ENCODE measurements at regions not wholly inside any gene's neighbourhood (a gene's known extent, or its start where the extent isn't known, plus 50 kb on each side); places are given as distances from the start of the nearest gene placed in this dataset.

- TF ChIP-seq, protein P1, sequence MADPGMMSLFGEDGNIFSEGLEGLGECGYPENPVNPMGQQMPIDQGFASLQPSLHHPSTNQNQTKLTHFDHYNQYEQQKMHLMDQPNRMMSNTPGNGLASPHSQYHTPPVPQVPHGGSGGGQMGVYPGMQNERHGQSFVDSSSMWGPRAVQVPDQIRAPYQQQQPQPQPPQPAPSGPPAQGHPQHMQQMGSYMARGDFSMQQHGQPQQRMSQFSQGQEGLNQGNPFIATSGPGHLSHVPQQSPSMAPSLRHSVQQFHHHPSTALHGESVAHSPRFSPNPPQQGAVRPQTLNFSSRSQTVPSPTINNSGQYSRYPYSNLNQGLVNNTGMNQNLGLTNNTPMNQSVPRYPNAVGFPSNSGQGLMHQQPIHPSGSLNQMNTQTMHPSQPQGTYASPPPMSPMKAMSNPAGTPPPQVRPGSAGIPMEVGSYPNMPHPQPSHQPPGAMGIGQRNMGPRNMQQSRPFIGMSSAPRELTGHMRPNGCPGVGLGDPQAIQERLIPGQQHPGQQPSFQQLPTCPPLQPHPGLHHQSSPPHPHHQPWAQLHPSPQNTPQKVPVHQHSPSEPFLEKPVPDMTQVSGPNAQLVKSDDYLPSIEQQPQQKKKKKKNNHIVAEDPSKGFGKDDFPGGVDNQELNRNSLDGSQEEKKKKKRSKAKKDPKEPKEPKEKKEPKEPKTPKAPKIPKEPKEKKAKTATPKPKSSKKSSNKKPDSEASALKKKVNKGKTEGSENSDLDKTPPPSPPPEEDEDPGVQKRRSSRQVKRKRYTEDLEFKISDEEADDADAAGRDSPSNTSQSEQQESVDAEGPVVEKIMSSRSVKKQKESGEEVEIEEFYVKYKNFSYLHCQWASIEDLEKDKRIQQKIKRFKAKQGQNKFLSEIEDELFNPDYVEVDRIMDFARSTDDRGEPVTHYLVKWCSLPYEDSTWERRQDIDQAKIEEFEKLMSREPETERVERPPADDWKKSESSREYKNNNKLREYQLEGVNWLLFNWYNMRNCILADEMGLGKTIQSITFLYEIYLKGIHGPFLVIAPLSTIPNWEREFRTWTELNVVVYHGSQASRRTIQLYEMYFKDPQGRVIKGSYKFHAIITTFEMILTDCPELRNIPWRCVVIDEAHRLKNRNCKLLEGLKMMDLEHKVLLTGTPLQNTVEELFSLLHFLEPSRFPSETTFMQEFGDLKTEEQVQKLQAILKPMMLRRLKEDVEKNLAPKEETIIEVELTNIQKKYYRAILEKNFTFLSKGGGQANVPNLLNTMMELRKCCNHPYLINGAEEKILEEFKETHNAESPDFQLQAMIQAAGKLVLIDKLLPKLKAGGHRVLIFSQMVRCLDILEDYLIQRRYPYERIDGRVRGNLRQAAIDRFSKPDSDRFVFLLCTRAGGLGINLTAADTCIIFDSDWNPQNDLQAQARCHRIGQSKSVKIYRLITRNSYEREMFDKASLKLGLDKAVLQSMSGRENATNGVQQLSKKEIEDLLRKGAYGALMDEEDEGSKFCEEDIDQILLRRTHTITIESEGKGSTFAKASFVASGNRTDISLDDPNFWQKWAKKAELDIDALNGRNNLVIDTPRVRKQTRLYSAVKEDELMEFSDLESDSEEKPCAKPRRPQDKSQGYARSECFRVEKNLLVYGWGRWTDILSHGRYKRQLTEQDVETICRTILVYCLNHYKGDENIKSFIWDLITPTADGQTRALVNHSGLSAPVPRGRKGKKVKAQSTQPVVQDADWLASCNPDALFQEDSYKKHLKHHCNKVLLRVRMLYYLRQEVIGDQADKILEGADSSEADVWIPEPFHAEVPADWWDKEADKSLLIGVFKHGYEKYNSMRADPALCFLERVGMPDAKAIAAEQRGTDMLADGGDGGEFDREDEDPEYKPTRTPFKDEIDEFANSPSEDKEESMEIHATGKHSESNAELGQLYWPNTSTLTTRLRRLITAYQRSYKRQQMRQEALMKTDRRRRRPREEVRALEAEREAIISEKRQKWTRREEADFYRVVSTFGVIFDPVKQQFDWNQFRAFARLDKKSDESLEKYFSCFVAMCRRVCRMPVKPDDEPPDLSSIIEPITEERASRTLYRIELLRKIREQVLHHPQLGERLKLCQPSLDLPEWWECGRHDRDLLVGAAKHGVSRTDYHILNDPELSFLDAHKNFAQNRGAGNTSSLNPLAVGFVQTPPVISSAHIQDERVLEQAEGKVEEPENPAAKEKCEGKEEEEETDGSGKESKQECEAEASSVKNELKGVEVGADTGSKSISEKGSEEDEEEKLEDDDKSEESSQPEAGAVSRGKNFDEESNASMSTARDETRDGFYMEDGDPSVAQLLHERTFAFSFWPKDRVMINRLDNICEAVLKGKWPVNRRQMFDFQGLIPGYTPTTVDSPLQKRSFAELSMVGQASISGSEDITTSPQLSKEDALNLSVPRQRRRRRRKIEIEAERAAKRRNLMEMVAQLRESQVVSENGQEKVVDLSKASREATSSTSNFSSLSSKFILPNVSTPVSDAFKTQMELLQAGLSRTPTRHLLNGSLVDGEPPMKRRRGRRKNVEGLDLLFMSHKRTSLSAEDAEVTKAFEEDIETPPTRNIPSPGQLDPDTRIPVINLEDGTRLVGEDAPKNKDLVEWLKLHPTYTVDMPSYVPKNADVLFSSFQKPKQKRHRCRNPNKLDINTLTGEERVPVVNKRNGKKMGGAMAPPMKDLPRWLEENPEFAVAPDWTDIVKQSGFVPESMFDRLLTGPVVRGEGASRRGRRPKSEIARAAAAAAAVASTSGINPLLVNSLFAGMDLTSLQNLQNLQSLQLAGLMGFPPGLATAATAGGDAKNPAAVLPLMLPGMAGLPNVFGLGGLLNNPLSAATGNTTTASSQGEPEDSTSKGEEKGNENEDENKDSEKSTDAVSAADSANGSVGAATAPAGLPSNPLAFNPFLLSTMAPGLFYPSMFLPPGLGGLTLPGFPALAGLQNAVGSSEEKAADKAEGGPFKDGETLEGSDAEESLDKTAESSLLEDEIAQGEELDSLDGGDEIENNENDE (IDR thresholded peaks at IDR 0.05; ENCODE audit: insufficient replicate concordance, low read length), result no peak
- TF ChIP-seq SP1 (IDR thresholded peaks at IDR 0.05; ENCODE audit: low read depth, low read length) (no peak), EP300 (IDR thresholded peaks at IDR 0.05; ENCODE audit: borderline replicate concordance in 1 of 2, low read depth in 2 of 2, low read length in 2 of 2) (no peak), EZH2 (IDR thresholded peaks at IDR 0.05; ENCODE audit: low read depth, low read length, severe bottlenecking) (no peak), ASH2L (IDR thresholded peaks at IDR 0.05; ENCODE audit: low read length) (no peak)
Measured at GRCh38 chr2:59180111-59180510, 939.0 kb upstream of the FANCL start (continued).
